A673 (cell line): ENCODE measurements at regions not wholly inside any gene's neighbourhood (a gene's known extent, or its start where the extent isn't known, plus 50 kb on each side); places are given as distances from the start of the nearest gene placed in this dataset.

ENCODE experiments used
- BruUV-seq: library from RNA; stranded (reverse); fragments of 400-500 nt; replicated peaks from 2 replicates; lab custom pipeline; 2021; lab: Mats Ljungman, UMichigan
- CTCF ChIA-PET: fragments of 300-600 bp; sonication (Branson Sonifier 250); formaldehyde crosslinking; loops from one replicate; lab custom pipeline; 2022; ENCODE audit warnings: antibody characterized with exemption; lab: Charles Lee
- POLR2A ChIA-PET: fragments of 300-600 bp; sonication (Branson Sonifier 250); formaldehyde crosslinking; loops from one replicate; lab custom pipeline; 2022; ENCODE audit warnings: antibody characterized with exemption; ENCODE audit not compliant: low non-redundant PET; lab: Charles Lee
- DNase-seq: peaks from one replicate; pipeline ENCODE4 v3.0.0-alpha.2; 2015; ENCODE audit warnings: low spot score
- H3K27ac ChIP-seq: fragments of 200-600 bp; sonication (generic); 2 replicates; pipeline ENCODE4 v1.5.1; 2016; ENCODE audit warnings: mixed run types, low read depth, mild to moderate bottlenecking, mixed read lengths, antibody characterized with exemption, low read length; ENCODE audit not compliant: poor library complexity, severe bottlenecking
- H3K27me3 ChIP-seq: fragments of 200-600 bp; sonication (generic); replicated peaks from 2 replicates; pipeline ENCODE4 v1.6.1; 2017; ENCODE audit warnings: mixed run types, low read depth, mild to moderate bottlenecking, mixed read lengths, antibody characterized with exemption, low read length; ENCODE audit not compliant: insufficient read depth, poor library complexity
- H3K36me3 ChIP-seq: fragments of 200-600 bp; sonication (generic); 2 replicates; pipeline ENCODE4 v1.6.1; 2016; ENCODE audit warnings: mixed run types, mild to moderate bottlenecking, mixed read lengths, antibody characterized with exemption, low read length; ENCODE audit not compliant: insufficient read depth, poor library complexity, severe bottlenecking
- H3K4me1 ChIP-seq: fragments of 200-600 bp; sonication (generic); 2 replicates; pipeline ENCODE4 v1.6.1; 2017; ENCODE audit warnings: mixed run types, mild to moderate bottlenecking, mixed read lengths, antibody characterized with exemption, low read length; ENCODE audit not compliant: insufficient read depth, poor library complexity, severe bottlenecking
- H3K4me3 ChIP-seq: fragments of 200-600 bp; sonication (generic); 2 replicates; pipeline ENCODE4 v1.5.1; 2016; ENCODE audit warnings: low read depth, mixed run types, mild to moderate bottlenecking, mixed read lengths, low read length; ENCODE audit not compliant: poor library complexity, severe bottlenecking
- H3K9me3 ChIP-seq: fragments of 200-600 bp; sonication (generic); 2 replicates; pipeline ENCODE4 v1.6.1; 2016; ENCODE audit warnings: mixed run types, low read depth, mild to moderate bottlenecking, mixed read lengths, antibody characterized with exemption, low read length; ENCODE audit not compliant: poor library complexity, severe bottlenecking
- EZH2 ChIP-seq: fragments of 200-600 bp; sonication (generic); IDR thresholded peaks from 2 replicates; pipeline ENCODE4 v1.6.1; 2017; ENCODE audit warnings: borderline replicate concordance, low read depth, mild to moderate bottlenecking, mixed read lengths, antibody characterized with exemption, low read length; ENCODE audit not compliant: poor library complexity, severe bottlenecking
- intact Hi-C: fragments of 100-400 bp; cut with micrococcal nuclease; formaldehyde crosslinking; loops from one replicate; pipeline ENCODE4 v1.10.0; 2022; ENCODE audit not compliant: unreplicated experiment
- TF ChIP-seq, protein P1 (sequence below): fragments of 300-800, 200-600 bp; sonication (generic); conservative IDR thresholded peaks from 2 replicates; pipeline ENCODE4 v1.5.1; 2017; ENCODE audit warnings: low read depth, mild to moderate bottlenecking, antibody characterized with exemption, low read length, moderate library complexity, mixed read lengths

DNA sequence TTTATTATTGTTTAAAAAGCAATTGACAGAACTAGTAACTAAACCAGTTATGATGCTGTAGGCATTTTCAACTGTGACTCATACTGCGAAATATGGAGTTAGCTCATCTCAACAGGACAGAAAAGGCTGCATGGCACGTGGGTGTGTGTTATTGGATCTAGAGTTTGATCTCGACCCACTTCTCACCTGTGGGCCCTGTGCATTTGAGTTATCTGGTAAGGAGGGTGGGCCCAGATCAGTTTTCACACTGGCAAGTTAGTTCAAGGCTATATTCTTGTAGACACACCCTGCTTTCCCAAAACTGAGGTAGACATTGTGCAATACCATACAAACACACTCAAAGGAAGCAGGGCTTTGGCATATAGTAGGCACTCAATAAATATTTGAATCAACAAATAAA, 71.3 kb upstream of the PRDX6 start:
- ChIA-PET POLR2A (no interaction called here), CTCF (no interaction called here)
- H3K4me3 ChIP-seq, result no peak overlapping the region
- no peaks in the 10 kb centered on the region for H3K36me3 ChIP-seq
- no peak for DNase-seq
- no peaks in the 10 kb centered on the region for H3K27me3 ChIP-seq
- intact Hi-C loops, result loop anchor here (10.0 kb wide), 1 partner anchor 151 kb away; no protein-coding TSS in a partner anchor
- TF ChIP-seq, protein P1, sequence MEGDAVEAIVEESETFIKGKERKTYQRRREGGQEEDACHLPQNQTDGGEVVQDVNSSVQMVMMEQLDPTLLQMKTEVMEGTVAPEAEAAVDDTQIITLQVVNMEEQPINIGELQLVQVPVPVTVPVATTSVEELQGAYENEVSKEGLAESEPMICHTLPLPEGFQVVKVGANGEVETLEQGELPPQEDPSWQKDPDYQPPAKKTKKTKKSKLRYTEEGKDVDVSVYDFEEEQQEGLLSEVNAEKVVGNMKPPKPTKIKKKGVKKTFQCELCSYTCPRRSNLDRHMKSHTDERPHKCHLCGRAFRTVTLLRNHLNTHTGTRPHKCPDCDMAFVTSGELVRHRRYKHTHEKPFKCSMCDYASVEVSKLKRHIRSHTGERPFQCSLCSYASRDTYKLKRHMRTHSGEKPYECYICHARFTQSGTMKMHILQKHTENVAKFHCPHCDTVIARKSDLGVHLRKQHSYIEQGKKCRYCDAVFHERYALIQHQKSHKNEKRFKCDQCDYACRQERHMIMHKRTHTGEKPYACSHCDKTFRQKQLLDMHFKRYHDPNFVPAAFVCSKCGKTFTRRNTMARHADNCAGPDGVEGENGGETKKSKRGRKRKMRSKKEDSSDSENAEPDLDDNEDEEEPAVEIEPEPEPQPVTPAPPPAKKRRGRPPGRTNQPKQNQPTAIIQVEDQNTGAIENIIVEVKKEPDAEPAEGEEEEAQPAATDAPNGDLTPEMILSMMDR, result no peak
- TF ChIP-seq EZH2, result no peak
- H3K9me3 ChIP-seq, result no peaks in the 10 kb centered on the region
- H3K27ac ChIP-seq, result no peak overlapping the region
- H3K4me1 ChIP-seq, result no peaks in the 10 kb centered on the region
- BruUV-seq, result no TSS peak

DNA sequence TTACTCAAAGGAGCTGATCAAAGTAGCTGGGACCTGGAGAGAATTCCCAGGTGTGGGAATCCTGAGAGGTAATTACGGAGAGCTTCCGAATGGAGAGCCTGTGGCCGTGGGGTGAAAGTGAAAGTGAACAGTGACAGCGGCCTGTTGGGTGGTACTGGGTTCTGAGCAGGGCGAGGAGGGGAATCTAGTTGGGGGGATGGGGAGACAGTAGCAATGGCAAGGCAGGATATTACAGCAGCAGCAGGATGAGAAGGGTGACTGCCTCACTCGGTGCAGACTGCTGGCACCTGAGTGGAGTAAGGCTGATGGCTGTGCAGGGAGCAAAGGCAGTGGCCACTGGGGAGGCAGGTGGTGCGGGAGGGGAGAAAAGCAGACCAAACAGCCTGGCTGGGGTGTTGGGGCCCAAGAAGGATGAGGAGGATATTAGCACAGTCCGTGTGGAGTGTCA, 70.3 kb upstream of the PRDX6 start:
- POLR2A ChIA-PET, result no interaction called here
- intact Hi-C loops, result loop anchor here (10.0 kb wide), 1 partner anchor 152 kb away; no protein-coding TSS in a partner anchor
- Histone ChIP-seq H3K36me3 (no peaks in the 10 kb centered on the region), H3K27me3 (no peaks in the 10 kb centered on the region), H3K27ac (no peak overlapping the region), H3K9me3 (no peaks in the 10 kb centered on the region), H3K4me1 (no peaks in the 10 kb centered on the region), H3K4me3 (no peak overlapping the region)
- no peak for DNase-seq
- BruUV-seq, result no TSS peak
- TF ChIP-seq, protein P1, result no peak
- no peak for TF ChIP-seq EZH2
- CTCF ChIA-PET, result no interaction called here

DNA sequence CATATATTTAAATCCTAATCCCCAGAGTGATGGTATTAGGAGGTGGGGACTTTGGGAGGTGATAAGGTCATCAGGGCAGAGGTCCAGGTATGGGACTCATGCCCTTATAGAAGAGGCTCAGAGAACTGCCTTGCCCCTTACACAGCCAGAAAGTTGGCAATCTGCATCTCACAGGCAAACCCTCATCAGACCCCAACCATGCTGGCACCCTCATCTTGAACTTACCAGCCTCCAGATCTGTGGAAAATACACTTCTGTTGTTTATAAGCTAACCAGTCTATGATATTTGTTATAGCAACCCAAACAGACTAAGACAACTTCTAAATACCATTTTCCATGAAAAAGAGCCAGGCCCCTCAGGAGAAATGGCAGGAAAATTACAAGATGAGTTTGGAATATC, 69.3 kb upstream of the PRDX6 start:
- BruUV-seq, result no TSS peak
- POLR2A ChIA-PET, result no interaction called here
- CTCF ChIA-PET, result no interaction called here
- intact Hi-C loops, result loop anchor here (10.0 kb wide), 1 partner anchor 153 kb away; no protein-coding TSS in a partner anchor
- no peaks in the 10 kb centered on the region for H3K36me3 ChIP-seq
- no peak overlapping the region for H3K4me3 ChIP-seq
- TF ChIP-seq, protein P1, result no peak
- TF ChIP-seq EZH2, result no peak
- no peak for DNase-seq
- H3K27me3 ChIP-seq, result no peaks in the 10 kb centered on the region
- H3K9me3 ChIP-seq, result no peaks in the 10 kb centered on the region
- H3K4me1 ChIP-seq, result no peaks in the 10 kb centered on the region
- no peak overlapping the region for H3K27ac ChIP-seq
